GM21367 (cell line): ENCODE measurements at regions not wholly inside any gene's neighbourhood (a gene's known extent, or its start where the extent isn't known, plus 50 kb on each side); places are given as distances from the start of the nearest gene placed in this dataset.
"Not testable (repeated sequence)": the region's sequence is repeated elsewhere in the genome, so short reads cannot be mapped to it uniquely, and the experiment has no call there.

Experiments used
- ATAC-seq: cut with Tn5 transposase; IDR thresholded peaks from one replicate; pipeline ENCODE4 v1.9.1; 2021; ENCODE audit not compliant: unreplicated experiment

DNA sequence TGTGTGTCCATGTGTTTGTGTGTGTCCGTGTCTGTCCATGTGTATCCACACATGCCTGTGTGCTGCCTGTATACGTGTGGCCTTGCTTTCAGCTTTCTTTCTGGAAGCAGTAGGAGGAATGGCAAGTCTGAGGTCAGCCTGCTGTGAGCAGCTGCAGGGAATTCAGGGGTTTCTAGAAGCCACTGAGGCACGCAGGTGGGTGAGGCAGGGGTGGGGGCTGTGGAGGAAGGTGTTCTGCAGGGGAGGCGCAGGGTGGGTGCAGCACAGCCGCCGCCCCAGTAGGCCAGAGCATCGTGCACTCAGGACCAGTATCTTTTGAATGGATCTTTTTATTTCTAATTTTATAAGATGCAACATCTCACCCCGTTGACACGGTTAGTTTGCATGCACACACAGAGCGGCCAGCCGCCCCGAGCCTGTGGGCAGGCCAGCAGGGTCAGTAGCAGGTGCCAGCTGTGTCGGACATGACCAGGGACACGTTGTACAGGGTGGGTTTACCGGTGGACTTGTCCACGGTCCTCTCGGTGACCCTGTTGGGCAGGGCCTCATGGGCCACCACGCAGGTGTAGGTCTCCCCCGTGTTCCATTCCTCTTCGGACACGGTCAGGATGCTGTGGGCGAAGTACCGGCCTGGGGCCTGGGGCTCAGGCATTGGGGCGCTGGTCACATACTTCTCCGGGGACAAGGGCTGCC is 327.7 kb downstream of the TMEM121 start:
- no peak for ATAC-seq

DNA sequence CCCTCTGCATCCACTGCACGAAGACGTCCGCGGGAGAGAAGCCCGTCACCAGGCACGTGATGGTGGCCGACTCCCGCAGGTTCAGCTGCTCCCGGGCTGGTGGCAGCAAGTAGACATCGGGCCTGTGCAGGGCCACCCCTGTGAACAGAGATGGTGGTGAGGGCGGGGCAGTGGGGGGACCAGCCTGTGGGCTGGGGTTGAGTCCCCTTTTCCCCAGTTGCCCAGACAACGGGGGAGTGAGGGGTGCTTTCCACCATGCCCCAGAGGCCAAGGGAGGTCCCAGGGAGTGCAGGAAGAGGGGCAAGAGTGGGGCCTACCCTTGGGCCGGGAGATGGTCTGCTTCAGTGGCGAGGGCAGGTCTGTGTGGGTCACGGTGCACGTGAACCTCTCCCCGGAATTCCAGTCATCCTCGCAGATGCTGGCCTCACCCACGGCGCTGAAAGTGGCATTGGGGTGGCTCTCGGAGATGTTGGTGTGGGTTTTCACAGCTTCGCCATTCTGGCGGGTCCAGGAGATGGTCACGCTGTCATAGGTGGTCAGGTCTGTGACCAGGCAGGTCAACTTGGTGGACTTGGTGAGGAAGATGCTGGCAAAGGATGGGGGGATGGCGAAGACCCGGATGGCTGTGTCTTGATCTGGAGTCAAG is 328.3 kb downstream of the TMEM121 start:
- ATAC-seq, result no peak

DNA sequence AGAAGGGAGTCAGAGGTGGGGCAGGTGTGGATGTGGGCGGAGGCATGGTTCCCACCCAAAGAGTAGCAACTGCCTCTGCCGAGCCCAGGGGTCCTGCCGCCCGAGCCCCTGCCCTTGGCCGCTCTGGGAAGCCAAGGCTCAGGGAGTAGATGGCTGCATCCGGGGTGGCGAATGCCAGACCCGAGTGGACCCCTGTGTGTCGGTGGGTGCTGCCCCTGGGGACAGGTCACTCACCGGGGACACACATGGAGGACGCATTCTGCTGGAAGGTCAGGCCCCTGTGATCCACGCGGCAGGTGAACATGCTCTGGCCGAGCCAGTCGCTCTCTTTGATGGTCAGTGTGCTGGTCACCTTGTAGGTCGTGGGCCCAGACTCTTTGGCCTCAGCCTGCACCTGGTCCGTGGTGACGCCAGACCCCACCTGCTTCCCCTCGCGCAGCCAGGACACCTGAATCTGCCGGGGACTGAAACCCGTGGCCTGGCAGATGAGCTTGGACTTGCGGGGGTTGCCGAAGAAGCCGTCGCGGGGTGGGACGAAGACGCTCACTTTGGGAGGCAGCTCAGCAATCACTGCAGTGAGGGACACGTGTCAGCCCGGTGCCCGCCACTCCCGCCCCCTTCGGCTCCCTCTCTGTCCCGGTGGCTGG is 329.0 kb downstream of the TMEM121 start:
- no peak for ATAC-seq

DNA sequence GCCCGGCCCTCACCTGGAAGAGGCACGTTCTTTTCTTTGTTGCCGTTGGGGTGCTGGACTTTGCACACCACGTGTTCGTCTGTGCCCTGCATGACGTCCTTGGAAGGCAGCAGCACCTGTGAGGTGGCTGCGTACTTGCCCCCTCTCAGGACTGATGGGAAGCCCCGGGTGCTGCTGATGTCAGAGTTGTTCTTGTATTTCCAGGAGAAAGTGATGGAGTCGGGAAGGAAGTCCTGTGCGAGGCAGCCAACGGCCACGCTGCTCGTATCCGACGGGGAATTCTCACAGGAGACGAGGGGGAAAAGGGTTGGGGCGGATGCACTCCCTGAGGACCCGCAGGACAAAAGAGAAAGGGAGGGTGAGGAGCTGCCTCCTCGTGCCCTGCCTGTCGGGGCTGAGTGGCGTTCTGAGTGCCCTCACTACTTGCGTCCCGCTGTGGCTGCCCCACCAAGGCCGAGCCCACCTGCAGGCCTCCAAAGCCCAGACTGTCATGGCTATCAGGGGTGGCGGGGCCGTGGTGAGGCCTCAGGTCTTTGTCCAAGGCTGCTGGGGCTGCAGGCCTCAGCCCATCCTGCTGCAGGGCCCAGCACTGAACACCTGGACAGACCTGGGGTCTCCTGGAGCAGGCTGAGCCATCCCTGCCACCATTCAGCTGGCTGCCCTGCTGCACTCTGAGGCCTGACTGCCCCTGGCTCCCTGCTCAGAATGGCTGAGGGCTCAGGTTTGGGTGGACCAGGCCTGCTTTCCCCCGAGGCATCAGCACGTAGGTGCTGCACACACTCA is 329.7 kb downstream of the TMEM121 start:
- ATAC-seq, result no peak

DNA sequence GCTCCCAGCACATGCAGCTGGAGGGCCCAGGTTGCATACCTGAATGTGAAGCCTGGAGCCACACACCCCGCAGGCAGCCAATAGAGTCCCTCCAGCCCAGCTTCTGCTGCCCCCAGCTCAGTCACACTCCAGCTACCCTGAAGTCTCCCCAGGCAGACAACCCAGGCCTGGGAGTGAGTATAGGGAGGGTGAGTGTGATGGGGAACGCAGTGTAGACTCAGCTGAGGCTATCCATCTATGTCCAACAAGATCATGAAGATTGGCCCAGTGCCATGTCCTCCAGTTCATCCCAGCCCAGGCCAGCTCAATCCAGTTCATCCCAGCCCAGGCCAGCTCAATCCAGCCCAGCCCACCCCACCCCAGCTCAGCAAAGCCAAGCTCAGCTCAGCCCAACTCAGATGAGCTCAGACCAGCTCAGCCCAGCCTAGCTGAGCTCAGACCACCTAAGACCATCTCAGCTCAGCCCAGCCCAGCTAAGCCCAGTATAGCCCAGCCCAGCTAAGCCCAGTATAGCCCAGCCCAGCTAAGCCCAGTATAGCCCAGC is 330.4 kb downstream of the TMEM121 start:
- no peak for ATAC-seq

DNA sequence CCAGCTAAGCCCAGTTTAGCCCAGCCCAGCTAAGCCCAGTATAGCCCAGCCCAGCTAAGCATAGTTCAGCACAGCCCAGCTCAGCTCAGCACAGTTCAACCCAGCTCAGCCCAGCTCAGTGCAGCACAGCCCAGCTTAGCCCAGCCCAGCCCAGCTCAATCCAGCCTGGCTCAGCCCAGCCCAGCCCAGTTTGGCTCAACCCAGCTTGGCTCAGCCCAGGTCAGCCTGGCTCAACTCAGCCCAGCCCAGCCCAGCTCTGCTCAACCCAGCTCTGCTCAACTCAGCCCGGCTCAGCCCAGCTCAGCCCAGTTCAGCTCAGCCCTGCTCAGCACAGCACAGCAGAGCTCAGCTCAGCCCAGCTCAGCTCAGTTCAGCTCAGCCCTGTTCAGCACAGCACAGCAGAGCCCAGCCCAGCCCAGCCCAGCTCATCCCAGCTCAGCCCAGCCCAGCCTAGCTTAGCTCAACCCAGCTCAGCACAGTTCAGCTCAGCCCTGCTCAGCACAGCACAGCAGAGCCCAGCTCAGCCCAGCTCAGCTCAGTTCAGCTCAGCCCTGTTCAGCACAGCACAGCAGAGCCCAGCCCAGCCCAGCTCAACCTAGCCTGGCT is 330.9 kb downstream of the TMEM121 start:
- no peak for ATAC-seq

DNA sequence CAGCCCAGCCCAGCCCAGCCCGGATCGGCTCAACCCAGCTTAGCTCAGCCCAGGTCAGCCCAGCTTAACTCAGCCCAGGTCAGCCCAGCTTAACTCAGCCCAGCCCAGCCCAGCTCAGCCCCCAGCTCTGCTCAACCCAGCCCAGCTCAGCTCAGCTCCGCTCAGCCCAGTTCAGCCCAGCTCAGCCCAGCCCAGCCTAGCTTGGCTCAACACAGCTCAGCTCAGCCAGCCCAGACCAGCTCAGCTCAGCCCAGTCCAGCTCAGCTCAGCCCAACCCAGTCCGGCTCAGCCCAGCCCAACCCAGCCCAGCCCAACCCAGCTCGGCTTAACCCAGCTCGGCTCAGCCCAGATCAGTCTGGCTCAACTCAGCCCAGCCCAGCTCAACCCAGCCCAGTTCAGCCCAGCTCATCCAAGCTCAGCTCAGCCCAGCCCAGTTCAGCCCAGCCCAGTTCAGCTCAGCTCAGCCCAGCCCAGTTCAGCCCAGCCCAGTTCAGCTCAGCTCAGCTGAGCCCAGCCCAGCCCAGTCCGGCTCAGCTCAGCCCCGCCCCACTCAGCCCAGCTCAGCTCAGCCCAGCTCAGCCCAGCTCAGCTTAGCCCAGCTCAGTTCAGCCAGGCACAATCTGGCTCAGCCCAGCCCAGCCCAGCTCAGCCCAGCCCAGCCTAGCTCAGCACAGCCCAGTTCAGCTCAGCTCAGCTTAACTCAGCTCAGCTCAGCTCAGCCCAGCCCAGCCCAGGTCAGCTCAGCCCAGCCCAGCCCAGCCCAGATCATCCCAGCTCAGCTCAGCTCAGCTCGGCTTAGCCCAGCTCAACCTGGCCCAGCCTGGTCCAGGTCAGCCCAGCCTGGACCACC is 331.7 kb downstream of the TMEM121 start:
- ATAC-seq, result no peak

DNA sequence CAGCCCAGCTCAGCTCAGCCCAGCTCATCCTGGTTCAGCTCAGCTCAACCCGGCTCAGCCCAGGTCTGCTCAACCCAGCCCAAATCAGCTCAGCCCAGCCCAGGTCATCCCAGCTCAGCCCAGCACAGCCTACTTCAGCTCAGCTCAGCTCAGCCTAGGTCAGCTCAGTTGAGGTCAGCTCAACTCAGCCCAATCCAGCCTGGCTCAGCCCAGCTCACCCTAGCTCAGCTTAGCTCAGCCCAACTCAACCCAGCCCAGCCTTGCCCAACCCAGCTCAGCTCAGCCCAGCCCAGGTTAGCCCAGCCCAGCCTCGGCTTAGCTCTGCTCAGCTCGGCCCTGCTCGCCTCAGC is 332.3 kb downstream of the TMEM121 start:
- ATAC-seq, result no peak

DNA sequence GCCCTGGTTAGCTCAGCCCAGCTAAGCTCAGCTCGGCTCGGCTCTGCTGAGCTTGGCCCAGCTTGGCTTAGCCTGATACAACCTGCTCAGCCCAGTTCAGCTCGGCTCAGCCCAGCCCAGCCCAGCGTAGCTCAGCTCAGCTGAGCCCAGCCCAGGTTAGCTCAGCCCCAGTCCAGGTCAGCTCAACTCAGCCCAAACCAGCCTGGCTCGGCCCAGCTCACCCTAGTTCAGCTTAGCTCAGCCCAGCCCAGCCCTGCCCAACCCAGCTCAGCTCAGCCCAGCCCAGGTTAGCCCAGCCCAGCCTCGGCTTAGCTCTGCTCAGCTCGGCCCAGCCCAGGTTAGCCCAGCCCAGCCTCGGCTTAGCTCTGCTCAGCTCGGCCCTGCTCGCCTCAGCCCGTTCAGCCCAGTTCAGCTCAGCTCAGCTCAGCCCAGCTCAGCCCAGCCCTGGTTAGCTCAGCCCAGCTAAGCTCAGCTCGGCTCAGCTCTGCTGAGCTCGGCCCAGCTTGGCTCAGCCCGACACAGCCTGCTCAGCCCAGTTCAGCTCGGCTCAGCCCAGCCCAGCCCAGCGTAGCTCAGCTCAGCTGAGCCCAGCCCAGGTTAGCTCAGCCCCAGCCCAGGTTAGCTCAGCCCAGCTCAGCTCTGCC is 332.8 kb downstream of the TMEM121 start:
- not testable (repeated sequence) for ATAC-seq

DNA sequence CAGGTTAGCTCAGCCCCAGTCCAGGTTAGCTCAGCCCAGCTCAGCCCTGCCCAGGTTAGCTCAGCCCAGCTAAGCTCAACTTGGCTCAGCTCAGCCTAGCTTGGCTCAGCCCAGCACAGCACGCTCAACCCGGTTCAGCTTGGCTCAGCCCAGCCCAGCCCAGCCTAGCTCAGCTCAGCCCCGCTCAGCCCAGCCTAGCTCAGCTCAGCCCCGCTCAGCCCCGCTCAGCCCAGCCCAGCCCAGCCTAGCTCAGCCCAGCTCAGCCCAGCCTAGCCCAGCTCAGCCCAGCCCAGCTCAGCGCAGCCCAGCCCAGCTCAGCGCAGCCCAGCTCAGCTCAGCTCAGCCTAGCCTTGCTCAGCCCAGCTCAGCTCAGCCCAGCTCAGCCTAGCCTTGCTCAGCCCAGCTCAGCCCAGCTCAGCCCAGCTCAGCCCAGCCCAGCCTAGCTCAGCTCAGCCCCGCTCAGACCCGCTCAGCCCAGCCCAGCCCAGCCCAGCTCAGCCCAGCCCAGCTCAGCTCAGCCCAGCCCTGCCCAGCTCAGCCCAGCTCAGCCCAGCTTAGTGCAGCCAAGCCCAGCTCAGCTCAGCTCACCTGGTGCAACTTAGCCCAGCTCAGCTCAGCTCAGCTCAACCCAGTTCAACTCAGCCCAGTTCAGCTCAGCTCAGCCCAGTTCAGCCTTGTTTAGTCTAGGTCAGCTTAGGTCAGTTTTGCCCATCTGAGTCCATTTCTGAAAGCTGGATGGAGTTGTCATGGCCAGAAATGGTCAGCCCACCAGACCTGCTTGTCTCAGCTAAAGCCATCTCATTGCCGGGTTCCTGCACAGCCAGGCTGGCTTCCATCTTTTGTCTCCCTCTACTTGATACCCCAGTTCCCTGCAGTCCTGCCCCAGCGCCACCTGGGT is 333.6 kb downstream of the TMEM121 start:
- no peak for ATAC-seq

DNA sequence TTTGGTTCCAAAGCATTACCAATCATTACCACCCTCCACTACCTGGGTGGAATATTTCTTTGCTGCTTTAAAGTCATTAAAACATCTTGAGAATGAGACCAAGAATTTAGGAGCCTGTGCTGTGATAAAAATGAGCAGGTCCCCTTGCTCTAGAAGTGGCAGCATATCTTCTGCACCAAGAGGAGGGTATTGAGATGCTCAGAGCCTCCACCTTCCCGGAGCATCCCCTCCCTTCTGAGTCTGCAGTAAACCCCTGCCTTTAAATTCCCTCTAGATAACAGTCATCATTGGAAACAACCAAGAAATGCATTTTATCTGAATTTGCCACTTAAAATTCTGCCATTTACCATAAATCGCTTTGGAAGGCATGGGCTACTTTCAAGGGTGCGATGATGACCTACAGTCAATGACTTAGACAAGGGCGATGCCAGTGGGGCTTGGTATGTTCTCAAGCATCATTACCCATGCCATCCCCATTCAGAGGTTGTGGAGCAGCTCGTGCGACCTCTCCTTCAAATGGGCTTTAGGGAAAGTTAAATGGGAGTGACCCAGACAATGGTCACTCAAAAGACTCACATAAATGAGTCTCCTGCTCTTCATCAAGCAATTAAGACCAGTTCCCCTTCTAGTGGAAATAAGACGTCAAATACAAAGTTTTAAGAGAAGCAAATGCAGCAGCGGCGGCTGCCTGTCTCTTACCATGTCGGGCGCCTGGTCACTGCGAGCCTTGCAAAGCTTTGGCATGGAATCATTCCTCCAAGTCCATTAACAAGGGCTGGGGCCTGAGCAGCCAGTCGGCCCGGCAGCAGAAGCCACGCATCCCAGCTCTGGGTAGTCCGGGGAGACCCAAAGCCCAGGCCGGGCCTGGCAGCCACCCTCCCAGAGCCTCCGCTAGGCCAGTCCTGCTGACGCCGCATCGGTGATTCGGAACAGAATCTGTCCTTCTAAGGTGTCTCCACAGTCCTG is 334.5 kb downstream of the TMEM121 start:
- ATAC-seq, result peak; percentile 6

DNA sequence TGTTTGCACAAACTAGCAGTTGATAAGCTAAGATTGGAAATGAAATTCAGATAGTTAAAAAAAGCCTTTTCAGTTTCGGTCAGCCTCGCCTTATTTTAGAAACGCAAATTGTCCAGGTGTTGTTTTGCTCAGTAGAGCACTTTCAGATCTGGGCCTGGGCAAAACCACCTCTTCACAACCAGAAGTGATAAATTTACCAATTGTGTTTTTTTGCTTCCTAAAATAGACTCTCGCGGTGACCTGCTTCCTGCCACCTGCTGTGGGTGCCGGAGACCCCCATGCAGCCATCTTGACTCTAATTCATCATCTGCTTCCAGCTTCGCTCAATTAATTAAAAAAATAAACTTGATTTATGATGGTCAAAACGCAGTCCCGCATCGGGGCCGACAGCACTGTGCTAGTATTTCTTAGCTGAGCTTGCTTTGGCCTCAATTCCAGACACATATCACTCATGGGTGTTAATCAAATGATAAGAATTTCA is 335.6 kb downstream of the TMEM121 start:
- ATAC-seq, result peak; percentile 53

DNA sequence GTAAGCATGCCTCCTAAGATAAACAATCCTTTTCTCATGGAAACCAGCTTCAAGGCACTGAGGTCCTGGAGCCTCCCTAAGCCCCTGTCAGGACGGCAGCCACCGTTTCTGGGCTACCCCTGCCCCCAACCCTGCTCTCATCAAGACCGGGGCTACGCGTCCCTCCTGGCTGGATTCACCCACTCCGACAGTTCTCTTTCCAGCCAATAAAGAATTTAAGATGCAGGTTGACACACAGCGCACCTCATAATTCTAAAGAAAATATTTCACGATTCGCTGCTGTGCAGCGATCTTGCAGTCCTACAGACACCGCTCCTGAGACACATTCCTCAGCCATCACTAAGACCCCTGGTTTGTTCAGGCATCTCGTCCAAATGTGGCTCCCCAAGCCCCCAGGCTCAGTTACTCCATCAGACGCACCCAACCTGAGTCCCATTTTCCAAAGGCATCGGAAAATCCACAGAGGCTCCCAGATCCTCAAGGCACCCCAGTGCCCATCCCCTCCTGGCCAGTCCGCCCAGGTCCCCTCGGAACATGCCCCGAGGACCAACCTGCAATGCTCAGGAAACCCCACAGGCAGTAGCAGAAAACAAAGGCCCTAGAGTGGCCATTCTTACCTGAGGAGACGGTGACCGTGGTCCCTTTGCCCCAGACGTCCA is 336.3 kb downstream of the TMEM121 start:
- ATAC-seq, result no peak

DNA sequence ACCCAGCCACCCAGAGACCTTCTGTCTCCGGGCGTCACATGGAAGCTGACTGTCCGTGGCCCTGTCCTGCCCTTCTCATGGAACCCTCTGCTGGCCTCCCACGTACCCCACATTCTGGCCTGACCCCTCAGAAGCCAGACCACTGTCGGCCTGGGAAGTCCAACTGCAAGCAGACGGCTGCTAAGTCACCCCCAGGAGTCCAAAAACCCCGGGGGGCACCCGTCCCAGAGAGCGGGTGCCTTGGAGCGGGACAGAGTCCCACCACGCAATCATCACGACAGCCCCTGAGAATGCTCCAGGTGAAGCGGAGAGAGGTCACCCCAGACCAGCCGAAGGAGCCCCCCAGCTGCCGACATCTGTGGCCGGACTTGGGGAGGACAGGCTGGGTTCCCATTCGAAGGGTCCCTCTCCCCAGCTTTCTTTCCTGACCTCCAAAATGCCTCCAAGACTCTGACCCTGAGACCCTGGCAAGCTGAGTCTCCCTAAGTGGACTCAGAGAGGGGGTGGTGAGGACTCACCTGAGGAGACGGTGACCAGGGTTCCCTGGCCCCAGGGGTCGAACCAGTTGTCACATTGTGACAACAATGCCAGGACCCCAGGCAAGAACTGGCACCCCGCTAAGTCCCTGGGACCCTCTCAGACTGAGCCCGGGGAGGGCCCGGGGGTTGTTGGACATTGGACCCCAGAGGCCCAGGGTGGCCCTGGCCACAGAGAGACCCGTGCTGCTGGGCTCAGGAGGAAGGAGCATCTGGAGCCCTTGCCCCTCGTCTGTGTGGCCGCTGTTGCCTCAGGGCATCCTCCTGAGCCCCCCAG is 337.1 kb downstream of the TMEM121 start:
- no peak for ATAC-seq

DNA sequence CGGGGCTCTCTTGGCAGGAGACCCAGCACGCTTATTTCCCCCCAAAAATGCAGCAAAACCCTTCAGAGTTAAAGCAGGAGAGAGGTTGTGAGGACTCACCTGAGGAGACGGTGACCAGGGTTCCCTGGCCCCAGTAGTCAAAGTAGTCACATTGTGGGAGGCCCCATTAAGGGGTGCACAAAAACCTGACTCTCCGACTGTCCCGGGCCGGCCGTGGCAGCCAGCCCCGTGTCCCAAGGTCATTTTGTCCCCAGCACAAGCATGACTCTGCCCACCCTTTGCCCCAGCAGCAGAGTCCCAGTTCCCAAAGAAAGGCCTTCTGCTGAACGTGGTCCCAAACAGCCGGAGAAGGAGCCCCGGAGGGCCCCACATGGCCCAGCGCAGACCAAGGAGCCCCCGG is 337.7 kb downstream of the TMEM121 start:
- ATAC-seq, result no peak
